GM12878 (cell line): ENCODE measurements at regions not wholly inside any gene's neighbourhood (a gene's known extent, or its start where the extent isn't known, plus 50 kb on each side); places are given as distances from the start of the nearest gene placed in this dataset.

Experiments used
- GABPA ChIP-seq: IDR thresholded peaks from 2 replicates; pipeline ENCODE4 v1.6.1; 2014; ENCODE audit warnings: antibody characterized with exemption, low read depth, mild to moderate bottlenecking, inconsistent platforms
- MAX ChIP-seq: IDR thresholded peaks from 2 replicates; pipeline ENCODE4 v1.6.1; 2012; ENCODE audit warnings: low read depth, low read length, improper control_type of control experiment
- MYC ChIP-seq: IDR thresholded peaks from 2 replicates; pipeline ENCODE4 v1.6.1; 2011; ENCODE audit warnings: mild to moderate bottlenecking, low read length, moderate library complexity, inconsistent platforms; ENCODE audit not compliant: insufficient read depth, insufficient replicate concordance, insufficient read length, severe bottlenecking
- PKNOX1 ChIP-seq: fragments of 450-650 bp; IDR thresholded peaks from 2 replicates; pipeline ENCODE4 v1.6.1; 2016; ENCODE audit warnings: mild to moderate bottlenecking
- TF ChIP-seq, protein P1 (sequence below): fragments of 450-650 bp; IDR thresholded peaks from 2 replicates; pipeline ENCODE4 v1.6.1; 2017; ENCODE audit warnings: mild to moderate bottlenecking, low read depth, inconsistent platforms; ENCODE audit not compliant: poor library complexity, severe bottlenecking
- TF ChIP-seq, protein P2 (sequence below): IDR thresholded peaks from 2 replicates; pipeline ENCODE4 v1.6.1; 2012; ENCODE audit warnings: low read depth, low read length, improper control_type of control experiment
- TF ChIP-seq, protein P3 (sequence below), 3 experiments: IDR thresholded peaks in 2 of 3; conservative IDR thresholded peaks in 1 of 3; 2 replicates each; pipeline ENCODE4 v1.5.1; 2011; ENCODE audit warnings: low read depth in 3 of 3, low read length in 3 of 3, mild to moderate bottlenecking in 3 of 3, control low read depth in 2 of 3, moderate library complexity in 2 of 3, inconsistent platforms in 1 of 3, mixed read lengths in 1 of 3; ENCODE audit not compliant: control insufficient read depth in 2 of 3, insufficient read depth in 1 of 3; ENCODE audit errors: extremely low read depth in 1 of 3

GRCh38 chr6:23228439-23229024 lies 659.2 kb downstream of the HDGFL1 start:
- TF ChIP-seq, protein P1, sequence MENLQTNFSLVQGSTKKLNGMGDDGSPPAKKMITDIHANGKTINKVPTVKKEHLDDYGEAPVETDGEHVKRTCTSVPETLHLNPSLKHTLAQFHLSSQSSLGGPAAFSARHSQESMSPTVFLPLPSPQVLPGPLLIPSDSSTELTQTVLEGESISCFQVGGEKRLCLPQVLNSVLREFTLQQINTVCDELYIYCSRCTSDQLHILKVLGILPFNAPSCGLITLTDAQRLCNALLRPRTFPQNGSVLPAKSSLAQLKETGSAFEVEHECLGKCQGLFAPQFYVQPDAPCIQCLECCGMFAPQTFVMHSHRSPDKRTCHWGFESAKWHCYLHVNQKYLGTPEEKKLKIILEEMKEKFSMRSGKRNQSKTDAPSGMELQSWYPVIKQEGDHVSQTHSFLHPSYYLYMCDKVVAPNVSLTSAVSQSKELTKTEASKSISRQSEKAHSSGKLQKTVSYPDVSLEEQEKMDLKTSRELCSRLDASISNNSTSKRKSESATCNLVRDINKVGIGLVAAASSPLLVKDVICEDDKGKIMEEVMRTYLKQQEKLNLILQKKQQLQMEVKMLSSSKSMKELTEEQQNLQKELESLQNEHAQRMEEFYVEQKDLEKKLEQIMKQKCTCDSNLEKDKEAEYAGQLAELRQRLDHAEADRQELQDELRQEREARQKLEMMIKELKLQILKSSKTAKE: no peak
- TF ChIP-seq GABPA: no peak
- TF ChIP-seq, protein P2, sequence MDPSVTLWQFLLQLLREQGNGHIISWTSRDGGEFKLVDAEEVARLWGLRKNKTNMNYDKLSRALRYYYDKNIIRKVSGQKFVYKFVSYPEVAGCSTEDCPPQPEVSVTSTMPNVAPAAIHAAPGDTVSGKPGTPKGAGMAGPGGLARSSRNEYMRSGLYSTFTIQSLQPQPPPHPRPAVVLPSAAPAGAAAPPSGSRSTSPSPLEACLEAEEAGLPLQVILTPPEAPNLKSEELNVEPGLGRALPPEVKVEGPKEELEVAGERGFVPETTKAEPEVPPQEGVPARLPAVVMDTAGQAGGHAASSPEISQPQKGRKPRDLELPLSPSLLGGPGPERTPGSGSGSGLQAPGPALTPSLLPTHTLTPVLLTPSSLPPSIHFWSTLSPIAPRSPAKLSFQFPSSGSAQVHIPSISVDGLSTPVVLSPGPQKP: no peak
- TF ChIP-seq, protein P3, sequence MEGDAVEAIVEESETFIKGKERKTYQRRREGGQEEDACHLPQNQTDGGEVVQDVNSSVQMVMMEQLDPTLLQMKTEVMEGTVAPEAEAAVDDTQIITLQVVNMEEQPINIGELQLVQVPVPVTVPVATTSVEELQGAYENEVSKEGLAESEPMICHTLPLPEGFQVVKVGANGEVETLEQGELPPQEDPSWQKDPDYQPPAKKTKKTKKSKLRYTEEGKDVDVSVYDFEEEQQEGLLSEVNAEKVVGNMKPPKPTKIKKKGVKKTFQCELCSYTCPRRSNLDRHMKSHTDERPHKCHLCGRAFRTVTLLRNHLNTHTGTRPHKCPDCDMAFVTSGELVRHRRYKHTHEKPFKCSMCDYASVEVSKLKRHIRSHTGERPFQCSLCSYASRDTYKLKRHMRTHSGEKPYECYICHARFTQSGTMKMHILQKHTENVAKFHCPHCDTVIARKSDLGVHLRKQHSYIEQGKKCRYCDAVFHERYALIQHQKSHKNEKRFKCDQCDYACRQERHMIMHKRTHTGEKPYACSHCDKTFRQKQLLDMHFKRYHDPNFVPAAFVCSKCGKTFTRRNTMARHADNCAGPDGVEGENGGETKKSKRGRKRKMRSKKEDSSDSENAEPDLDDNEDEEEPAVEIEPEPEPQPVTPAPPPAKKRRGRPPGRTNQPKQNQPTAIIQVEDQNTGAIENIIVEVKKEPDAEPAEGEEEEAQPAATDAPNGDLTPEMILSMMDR (IDR thresholded peaks at IDR 0.05 in 2 of 3, conservative IDR thresholded peaks at IDR 0.05 in 1 of 3; ENCODE audit: control insufficient read depth in 2 of 3, extremely low read depth in 1 of 3, insufficient read depth in 1 of 3, low read depth in 3 of 3, low read length in 3 of 3): no peak
- no peak for TF ChIP-seq MAX
- no peak for TF ChIP-seq MYC
- no peak for TF ChIP-seq PKNOX1
